Gastroesophageal sphincter (tissue), 4 donors: ENCODE measurements at regions not wholly inside any gene's neighbourhood (a gene's known extent, or its start where the extent isn't known, plus 50 kb on each side); places are given as distances from the start of the nearest gene placed in this dataset.
"Not testable (repeated sequence)": the region's sequence is repeated elsewhere in the genome, so short reads cannot be mapped to it uniquely, and the experiment has no call there.

ENCODE experiments used
- ATAC-seq: fragments of 150-250 bp; one replicate; pipeline ENCODE4 v1.9.1; 2016; ENCODE audit warnings: mild to moderate bottlenecking, moderate library complexity
- H3K27ac ChIP-seq, 4 donors: fragments of 200-600 bp; sonication (generic) in 3 of 4; 1 replicate in 3 of 4; 2 replicates in 1 of 4; pipeline ENCODE4 v1.5.1; 2016 to 2019
- H3K27me3 ChIP-seq: fragments of 200-600 bp; sonication (generic); one replicate; pipeline ENCODE4 v1.5.1; 2019
- H3K36me3 ChIP-seq, 2 donors: fragments of 200-600 bp; sonication (generic); one replicate each; pipeline ENCODE4 v1.5.1; 2019; ENCODE audit warnings: control low read depth in 1 of 2
- H3K4me1 ChIP-seq, 3 donors: fragments of 200-600 bp; sonication (generic); 1 replicate in 2 of 3; 2 replicates in 1 of 3; pipeline ENCODE4 v1.5.1; 2016 to 2019; ENCODE audit warnings: control low read depth in 2 of 3
- H3K4me3 ChIP-seq, 2 donors: fragments of 200-600 bp; sonication (generic); one replicate each; pipeline ENCODE4 v1.5.1; 2019; ENCODE audit warnings: mild to moderate bottlenecking in 1 of 2, moderate library complexity in 1 of 2
- H3K9me3 ChIP-seq, 3 donors: fragments of 200-600 bp; sonication (generic); one replicate each; pipeline ENCODE4 v1.5.1; 2017 to 2019; ENCODE audit warnings: control low read depth in 2 of 3
- EP300 ChIP-seq: sonication (generic); formaldehyde crosslinking; IDR thresholded peaks from one replicate; pipeline ENCODE4 v1.6.1; 2017; ENCODE audit warnings: antibody characterized with exemption, mild to moderate bottlenecking
- POLR2A ChIP-seq, 2 donors: fragments of 450-650 bp; IDR thresholded peaks; one replicate each; pipeline ENCODE4 v1.6.1; 2017; ENCODE audit warnings: antibody characterized with exemption in 2 of 2, mild to moderate bottlenecking in 2 of 2, moderate library complexity in 1 of 2
- POLR2AphosphoS5 ChIP-seq: sonication (generic); formaldehyde crosslinking; IDR thresholded peaks from one replicate; pipeline ENCODE4 v1.6.1; 2017; ENCODE audit warnings: antibody characterized with exemption
- WGBS, 2 donors: methylation state at CpG; one replicate each; pipeline ENCODE4 v1.1.5; 2018; ENCODE audit warnings: low coverage in 1 of 2; 5-methylcytosine and 5-hydroxymethylcytosine counted together
- TF ChIP-seq, protein P1 (sequence below), 4 experiments: fragments of 200-600 bp in 2 of 4; fragments of 450-650 bp in 2 of 4; sonication (generic) in 1 of 4; IDR thresholded peaks; one replicate each; pipeline ENCODE4 v1.5.1; 2017 to 2019; ENCODE audit warnings: antibody characterized with exemption in 4 of 4, mild to moderate bottlenecking in 2 of 4, moderate library complexity in 2 of 4

- Histone ChIP-seq H3K9me3 (peaks cover 0 to 15% (median 0%) of the 10 kb centered on the region in 3 donors), H3K27me3 (no peaks in the 10 kb centered on the region), H3K4me3 (no peak overlapping the region), H3K27ac (no peak overlapping the region), H3K36me3 (no peaks in the 10 kb centered on the region), H3K4me1 (no peaks in the 10 kb centered on the region)
- TF ChIP-seq POLR2A (IDR thresholded peaks at IDR 0.05): no peak
- ATAC-seq: no peak
Observed at GRCh38 chr4:165563851-165564250, 185.0 kb downstream of the CPE start.

GRCh38 chr4:165569031-165569430, 190.2 kb downstream of the CPE start:
- no peaks in the 10 kb centered on the region for H3K36me3 ChIP-seq
- TF ChIP-seq POLR2AphosphoS5: no peak
- TF ChIP-seq POLR2A (IDR thresholded peaks at IDR 0.05): no peak
- TF ChIP-seq, protein P1, sequence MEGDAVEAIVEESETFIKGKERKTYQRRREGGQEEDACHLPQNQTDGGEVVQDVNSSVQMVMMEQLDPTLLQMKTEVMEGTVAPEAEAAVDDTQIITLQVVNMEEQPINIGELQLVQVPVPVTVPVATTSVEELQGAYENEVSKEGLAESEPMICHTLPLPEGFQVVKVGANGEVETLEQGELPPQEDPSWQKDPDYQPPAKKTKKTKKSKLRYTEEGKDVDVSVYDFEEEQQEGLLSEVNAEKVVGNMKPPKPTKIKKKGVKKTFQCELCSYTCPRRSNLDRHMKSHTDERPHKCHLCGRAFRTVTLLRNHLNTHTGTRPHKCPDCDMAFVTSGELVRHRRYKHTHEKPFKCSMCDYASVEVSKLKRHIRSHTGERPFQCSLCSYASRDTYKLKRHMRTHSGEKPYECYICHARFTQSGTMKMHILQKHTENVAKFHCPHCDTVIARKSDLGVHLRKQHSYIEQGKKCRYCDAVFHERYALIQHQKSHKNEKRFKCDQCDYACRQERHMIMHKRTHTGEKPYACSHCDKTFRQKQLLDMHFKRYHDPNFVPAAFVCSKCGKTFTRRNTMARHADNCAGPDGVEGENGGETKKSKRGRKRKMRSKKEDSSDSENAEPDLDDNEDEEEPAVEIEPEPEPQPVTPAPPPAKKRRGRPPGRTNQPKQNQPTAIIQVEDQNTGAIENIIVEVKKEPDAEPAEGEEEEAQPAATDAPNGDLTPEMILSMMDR (IDR thresholded peaks at IDR 0.05): no peak
- TF ChIP-seq EP300: no peak
- H3K27me3 ChIP-seq: no peaks in the 10 kb centered on the region
- no peak overlapping the region for H3K4me3 ChIP-seq
- no peak overlapping the region for H3K27ac ChIP-seq
- 71 to 99% methylated on average over 8 of the region's 8 CpGs for WGBS, 2 donors
- no peak for ATAC-seq
- no peaks in the 10 kb centered on the region for H3K9me3 ChIP-seq
- H3K4me1 ChIP-seq: no peaks in the 10 kb centered on the region

GRCh38 chr4:165571476-165571875, 192.7 kb downstream of the CPE start:
- not testable (repeated sequence) for H3K27ac ChIP-seq, H3K27me3 ChIP-seq, ATAC-seq, H3K4me1 ChIP-seq, H3K36me3 ChIP-seq, H3K9me3 ChIP-seq, H3K4me3 ChIP-seq
- WGBS, 2 donors: 92 to 100% methylated on average over 1 of the region's 1 CpG

GRCh38 chr4:165580351-165580905, 201.6 kb downstream of the CPE start:
- TF ChIP-seq, protein P1 (IDR thresholded peaks at IDR 0.05): no peak
- TF ChIP-seq POLR2AphosphoS5: peak; percentile 24
- peaks cover 0 to 3% (median 0%) of the 10 kb centered on the region in 3 donors for H3K9me3 ChIP-seq
- no peaks in the 10 kb centered on the region for H3K27me3 ChIP-seq
- ATAC-seq: no peak
- peaks cover 0 to 12% (median 0%) of the 10 kb centered on the region in 3 donors for H3K4me1 ChIP-seq
- no peak overlapping the region for H3K4me3 ChIP-seq
- WGBS, 2 donors: 0 to 3% methylated on average over 3 to 4 of the region's 4 CpGs
- no peaks in the 10 kb centered on the region for H3K36me3 ChIP-seq
- H3K27ac ChIP-seq: no peak overlapping the region

- Histone ChIP-seq H3K27me3 (no peaks in the 10 kb centered on the region), H3K4me3 (no peak overlapping the region), H3K9me3 (peaks cover 0 to 9% (median 0%) of the 10 kb centered on the region in 3 donors), H3K4me1 (peaks cover 0 to 15% (median 0%) of the 10 kb centered on the region in 3 donors), H3K27ac (no peak overlapping the region), H3K36me3 (no peaks in the 10 kb centered on the region)
- WGBS, 2 donors: 85 to 94% methylated on average over 3 of the region's 3 CpGs
- no peak for ATAC-seq
- TF ChIP-seq POLR2AphosphoS5 (no peak), POLR2A (IDR thresholded peaks at IDR 0.05) (no peak), EP300 (no peak)
- TF ChIP-seq, protein P1 (IDR thresholded peaks at IDR 0.05): no peak
Observed at GRCh38 chr4:165583341-165583740, 204.5 kb downstream of the CPE start.

- ATAC-seq: no peak
- H3K36me3 ChIP-seq: no peaks in the 10 kb centered on the region
- no peak overlapping the region for H3K27ac ChIP-seq
- no peak overlapping the region for H3K4me3 ChIP-seq
- TF ChIP-seq, protein P1 (IDR thresholded peaks at IDR 0.05): no peak
- TF ChIP-seq POLR2AphosphoS5: no peak
- no peak for TF ChIP-seq EP300
- no peak for TF ChIP-seq POLR2A (IDR thresholded peaks at IDR 0.05)
- no peaks in the 10 kb centered on the region for H3K27me3 ChIP-seq
- peaks cover 0 to 9% (median 0%) of the 10 kb centered on the region in 3 donors for H3K9me3 ChIP-seq
- H3K4me1 ChIP-seq: peaks cover 0 to 19% (median 0%) of the 10 kb centered on the region in 3 donors
Observed at GRCh38 chr4:165584916-165585315, 206.1 kb downstream of the CPE start.
